ENCODE measurements at regions not wholly inside any gene's neighbourhood (a gene's known extent, or its start where the extent isn't known, plus 50 kb on each side); places are given as distances from the start of the nearest gene placed in this dataset.

- DNase-seq, result no peak
Measured at GRCh38 chr20:63115651-63116411, 100.1 kb downstream of the YTHDF1 start.

DNA sequence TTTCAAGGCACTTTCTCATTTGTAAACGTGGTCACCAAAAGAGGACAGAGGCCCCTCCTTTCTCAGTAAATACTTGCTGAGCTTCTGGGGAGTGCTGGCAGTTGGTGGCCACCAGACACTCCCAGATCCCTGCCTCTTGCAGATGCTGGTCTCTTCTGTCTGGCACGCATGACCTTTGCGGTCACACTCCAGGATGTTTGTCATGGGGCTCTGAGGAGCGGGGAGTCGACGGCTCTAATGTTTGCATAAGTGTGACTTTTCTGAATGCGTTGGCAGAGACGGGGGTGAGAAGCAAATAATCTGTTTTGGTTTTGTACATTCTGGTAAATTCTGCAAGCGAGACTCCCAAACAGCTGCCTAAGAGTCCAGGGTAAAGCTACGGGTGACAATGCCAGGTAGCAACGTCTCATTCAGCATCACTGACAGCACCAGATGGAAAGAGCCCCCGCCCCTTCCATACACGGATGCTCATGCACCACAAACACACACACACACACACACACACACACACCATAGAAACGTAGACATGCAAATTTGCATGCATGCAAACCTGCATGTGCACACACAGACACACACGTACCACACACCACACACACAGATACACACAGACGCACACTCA lies 101.1 kb downstream of the YTHDF1 start:
- no peak for DNase-seq

DNA sequence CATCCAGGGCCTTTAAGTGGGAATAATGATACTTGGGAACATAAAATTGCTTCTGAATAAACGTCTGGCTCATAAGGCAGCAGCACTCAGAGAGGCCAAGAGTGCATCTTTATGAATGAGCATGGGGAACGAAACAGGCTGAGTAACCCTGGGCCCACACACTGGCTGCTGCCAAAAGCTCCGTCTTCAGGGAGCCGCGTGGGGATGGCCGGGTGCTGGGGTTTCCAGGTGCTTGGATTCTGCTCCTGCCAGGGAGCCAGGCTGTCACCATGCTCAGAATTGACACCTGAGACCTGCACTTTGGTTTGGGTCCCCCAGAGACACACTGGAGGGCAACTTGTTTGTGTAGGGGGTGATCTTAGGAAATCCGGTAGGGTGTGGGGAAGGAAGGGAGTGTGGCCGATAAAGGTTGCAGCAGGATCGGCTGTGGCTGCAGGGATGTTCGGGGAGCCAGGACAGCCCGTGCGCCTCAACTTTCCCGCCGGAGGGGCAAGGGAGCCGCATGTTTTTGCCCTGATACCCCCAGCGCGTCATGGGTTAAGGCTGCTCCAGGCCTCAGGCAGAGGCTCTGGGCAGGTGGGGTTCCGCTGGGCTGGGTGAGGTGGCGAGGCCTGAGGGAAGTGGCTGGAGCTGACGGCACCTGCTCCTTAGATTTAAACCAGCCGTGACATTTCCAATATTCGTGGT lies 101.8 kb downstream of the YTHDF1 start:
- DNase-seq, result no peak

- DNase-seq, result no peak
Measured at GRCh38 chr20:63112491-63113219, 103.3 kb downstream of the YTHDF1 start.

DNA sequence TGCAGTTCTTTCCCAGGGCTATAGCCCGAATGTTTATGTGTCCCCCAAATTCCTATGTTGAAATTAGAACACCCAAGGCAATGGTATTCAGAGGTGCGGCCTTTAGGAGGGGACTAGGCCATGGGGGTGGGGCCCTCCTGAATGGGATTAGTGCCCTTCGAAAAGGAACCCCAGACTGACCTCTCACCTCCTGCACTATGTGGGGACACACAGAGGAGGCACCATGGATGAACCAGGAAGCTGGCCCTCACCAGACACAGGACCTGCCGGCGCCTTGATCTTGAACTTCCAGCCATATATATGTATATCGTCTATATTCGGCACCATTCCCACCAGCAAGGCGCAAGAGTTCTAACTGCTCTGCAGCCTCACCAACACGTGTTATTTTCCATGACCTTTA lies 101.5 kb upstream of the BHLHE23 start:
- DNase-seq, result no peak

DNA sequence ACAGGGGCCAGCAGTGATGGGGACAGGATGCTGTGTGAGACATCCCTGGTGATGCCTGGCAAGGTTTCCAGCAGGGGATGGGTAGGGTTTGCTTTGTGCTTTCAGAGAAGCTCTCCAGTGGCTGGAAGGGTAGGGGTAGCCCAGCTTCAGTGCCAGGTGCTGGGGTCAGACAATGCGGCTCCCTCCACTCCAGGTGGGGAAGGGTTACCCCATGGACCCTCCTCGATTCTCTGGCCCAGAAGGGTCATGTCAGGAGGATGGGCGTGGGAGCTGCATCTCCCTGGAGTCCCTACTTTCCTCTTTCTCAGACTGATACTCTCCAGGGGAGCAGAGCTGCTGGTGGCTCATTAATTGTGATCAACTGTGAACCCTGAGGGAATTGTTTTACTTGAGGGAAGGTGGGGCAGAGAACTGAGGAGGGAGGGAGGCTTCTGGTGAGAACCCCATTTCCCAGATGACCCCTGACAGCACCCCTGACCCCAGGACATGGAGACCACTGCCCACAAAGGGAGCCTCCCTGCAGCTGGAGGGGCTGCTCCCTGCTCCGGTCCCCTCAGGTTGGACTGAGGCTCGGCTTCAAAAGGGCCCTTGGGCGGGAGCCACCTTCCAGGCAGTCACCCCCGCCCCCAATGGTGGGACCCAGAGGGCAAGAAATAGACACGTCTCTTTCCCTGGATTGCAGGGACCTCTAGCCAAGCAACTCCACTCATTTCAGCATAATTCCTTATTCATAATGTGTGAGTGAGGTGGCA lies 100.9 kb upstream of the BHLHE23 start:
- no peak for DNase-seq

DNA sequence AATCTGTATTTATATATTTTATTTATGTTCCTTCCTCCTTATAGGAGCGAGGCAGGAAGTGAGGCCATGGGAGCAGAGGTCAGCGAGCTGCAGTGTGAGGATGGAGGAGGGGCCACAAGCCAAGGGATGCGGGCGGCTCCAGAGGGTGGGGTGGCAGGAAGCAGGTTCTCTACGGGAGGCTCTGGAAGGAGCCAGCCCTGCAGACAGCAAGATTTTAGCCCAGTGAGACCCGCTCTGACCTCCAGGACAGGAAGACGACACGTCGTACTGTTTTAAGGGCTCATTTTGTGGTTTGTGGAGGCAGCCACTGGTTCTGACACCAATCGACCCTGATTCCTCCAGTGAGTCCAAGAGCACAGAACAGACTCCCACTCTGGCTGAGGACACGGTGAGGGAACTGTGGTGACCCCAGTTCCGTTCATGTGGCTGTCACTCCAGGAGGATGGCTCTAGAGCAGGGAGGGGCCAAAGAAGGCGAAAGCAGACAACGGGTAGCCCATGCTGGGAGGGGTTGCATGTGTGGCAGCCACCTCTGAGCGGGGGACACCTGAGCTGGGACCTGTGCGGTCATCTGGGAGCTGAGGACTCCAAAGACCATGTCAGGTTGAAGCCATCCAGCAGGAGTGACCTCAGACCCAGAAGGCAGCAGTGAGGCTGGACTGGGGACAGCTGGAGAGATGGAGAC lies 100.1 kb upstream of the BHLHE23 start:
- no peak for DNase-seq

DNA sequence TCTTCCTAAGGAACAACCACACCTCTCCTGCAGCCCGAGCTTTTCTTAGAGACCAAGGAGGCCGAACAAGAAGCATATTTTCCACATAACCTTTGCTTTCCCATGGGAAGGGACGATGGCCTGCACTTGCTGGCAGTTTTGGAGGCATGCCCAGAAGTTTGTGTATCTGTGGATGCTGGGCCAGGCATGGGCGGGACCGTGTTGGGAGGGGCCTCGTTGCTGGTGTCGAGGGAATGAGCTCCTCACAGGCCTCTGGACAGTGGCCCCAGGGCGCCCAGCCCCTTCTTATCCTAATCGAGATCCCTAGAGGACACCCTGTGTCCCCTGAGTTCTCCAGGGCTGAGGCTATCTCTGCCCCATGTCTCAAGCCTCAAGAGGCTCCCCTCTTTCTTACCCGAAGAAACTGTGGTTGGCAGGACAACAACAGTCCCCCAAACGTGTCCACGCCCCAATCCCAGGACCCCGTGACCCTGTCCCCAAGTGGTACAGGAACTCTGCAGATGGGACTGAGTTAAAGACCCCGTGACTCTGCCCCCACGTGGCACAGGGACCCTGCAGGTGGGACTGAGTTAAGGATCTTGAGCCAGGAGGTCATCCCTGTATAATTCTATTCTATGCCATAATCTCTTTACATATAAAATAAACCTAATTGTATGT lies 99.5 kb upstream of the BHLHE23 start:
- DNase-seq, result no peak

DNA sequence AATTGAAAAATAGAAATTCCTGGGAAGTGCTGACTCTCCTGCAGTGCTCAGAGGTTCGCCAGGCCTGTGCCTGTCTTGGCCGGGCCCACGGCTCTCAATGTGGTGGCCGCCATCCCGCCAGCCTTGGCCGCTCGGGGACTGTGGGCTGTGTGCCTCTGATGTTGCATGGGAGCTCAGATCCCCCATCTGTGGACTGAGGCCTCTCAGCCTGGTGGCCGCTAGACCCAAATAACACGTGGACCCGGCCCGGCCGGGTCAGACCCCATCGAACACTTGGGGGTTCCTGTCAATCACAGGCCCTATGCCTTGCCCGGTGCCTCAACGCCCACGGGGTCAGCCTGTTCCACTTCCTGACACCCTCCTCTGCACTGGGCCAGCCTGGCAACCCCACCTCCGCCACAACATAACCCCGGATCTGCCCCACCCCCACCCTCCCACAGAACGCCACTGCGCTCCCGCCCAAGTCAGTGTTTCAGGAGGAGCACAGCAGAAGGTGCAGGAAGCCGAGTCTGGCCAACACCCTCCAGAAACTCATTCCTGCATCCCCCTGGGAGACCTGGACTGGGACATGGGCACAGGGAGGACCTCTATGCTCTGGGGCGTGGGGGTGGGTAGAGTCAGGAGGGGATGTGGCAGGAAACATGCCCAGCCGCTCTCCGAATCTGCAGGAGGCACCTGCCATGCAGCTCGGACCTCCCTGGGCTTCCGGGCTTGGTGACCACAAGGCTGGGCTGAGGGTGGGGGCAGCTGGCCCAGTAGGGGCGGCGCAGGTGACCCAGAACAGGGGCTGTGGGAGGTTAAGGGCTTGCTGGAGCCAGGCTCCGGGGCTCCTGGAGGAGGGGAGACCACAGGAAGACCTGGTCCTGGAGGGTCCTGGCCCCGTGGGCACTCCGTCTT lies 98.7 kb upstream of the BHLHE23 start:
- no peak for DNase-seq

DNA sequence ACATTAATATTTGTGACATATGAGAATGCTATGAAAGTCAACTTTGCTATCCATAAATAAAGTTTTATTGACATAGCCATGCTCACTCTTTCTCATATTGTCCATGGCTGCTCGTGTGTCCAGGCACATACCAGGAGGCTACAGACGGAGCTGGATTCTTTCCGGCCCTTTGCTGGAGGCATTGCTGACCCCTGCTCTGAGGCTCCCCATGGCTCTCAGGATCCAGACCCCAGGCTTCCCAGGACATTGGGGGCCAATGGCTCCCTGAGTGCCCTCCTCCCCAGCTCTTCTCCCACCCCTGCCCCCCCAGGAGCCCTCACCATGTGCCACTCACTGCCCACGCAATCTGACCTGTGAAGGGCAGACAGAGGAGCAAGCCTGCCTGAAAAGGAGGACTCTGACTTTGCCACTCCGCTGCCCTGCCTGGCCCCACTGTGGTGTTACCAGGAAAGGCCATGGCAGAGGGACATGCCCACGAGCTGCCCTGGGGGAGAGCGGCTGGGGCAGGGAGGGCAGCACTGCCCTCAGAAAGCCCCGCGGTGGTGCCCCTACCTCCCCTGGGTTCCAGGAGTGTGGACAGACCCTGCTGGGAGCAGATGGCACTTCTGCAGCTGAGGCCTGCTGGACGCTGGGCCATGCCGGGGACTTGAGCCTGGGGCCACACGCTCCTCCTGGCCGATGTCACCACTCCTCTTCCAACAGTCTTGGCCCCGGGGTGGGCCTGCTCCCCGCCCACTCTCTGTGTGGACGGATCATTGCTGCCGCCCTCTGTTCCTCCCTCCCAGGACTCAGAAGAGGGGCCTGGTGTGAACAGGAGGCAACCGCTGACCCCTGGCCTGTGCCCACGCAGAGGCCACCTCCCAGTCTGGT lies 97.8 kb upstream of the BHLHE23 start:
- no peak for DNase-seq

DNA sequence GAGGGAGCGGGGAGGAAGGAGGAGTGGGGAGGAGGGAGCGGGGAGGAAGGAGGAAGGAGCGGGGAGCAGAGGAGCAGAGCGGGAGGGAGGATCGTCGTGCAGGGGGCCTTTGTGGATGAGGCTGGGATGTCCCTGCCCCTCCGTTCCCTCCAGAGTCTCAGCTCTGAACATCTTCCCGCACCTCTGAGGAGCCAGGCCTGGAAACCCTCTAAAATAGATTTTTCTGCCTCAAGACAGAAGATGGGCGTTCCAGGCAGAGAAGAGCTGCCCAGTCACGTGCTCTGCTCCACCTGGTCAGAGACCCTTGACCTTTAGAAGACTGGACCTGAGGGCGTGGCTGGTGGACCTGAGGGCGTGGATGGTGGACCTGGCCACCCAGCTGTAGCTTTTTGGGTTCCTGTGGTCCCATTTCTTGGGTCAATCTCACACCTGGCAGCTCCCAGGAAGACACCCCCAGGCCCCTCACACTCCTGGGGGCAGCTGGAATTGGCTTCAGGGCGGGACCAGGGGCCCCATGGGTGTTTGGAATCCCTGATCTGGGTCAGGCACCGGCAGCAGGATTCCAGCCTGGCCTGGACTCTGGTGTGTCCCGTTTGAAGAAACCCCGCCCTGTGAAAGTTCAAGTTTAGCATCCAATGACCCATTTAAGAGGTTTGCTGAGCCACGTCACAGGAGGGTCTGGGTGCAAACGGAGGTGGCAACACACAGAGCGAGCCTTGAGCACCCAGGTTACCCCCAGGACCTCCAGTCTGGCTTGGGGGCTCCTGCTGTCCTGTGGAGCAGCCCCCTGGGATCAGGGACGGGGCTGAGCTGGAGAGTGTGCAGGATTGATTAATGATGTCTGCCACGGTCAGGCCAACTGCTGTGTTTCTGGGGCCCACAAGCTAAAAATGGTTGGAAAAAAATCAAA lies 96.9 kb upstream of the BHLHE23 start:
- DNase-seq, result no peak

GRCh38 chr20:63102721-63103375 lies 96.1 kb upstream of the BHLHE23 start:
- peak in 1 of 14 donors; percentile 48 for DNase-seq

- peak in 1 of 14 donors; percentile 43 for DNase-seq
Measured at GRCh38 chr20:63101781-63102720, 95.3 kb upstream of the BHLHE23 start.

GRCh38 chr20:63100926-63101699 lies 94.3 kb upstream of the BHLHE23 start:
- DNase-seq, result no peak

All from C1 segment of cervical spinal cord (tissue), 14 donors.